GM18517 (cell line): ENCODE measurements at regions not wholly inside any gene's neighbourhood (a gene's known extent, or its start where the extent isn't known, plus 50 kb on each side); places are given as distances from the start of the nearest gene placed in this dataset.
"Not testable (repeated sequence)": the region's sequence is repeated elsewhere in the genome, so short reads cannot be mapped to it uniquely, and the experiment has no call there.

Experiments used
- ATAC-seq: cut with Tn5 transposase; IDR thresholded peaks from one replicate; pipeline ENCODE4 v1.9.1; 2021; ENCODE audit warnings: mild to moderate bottlenecking, moderate library complexity; ENCODE audit not compliant: unreplicated experiment

DNA sequence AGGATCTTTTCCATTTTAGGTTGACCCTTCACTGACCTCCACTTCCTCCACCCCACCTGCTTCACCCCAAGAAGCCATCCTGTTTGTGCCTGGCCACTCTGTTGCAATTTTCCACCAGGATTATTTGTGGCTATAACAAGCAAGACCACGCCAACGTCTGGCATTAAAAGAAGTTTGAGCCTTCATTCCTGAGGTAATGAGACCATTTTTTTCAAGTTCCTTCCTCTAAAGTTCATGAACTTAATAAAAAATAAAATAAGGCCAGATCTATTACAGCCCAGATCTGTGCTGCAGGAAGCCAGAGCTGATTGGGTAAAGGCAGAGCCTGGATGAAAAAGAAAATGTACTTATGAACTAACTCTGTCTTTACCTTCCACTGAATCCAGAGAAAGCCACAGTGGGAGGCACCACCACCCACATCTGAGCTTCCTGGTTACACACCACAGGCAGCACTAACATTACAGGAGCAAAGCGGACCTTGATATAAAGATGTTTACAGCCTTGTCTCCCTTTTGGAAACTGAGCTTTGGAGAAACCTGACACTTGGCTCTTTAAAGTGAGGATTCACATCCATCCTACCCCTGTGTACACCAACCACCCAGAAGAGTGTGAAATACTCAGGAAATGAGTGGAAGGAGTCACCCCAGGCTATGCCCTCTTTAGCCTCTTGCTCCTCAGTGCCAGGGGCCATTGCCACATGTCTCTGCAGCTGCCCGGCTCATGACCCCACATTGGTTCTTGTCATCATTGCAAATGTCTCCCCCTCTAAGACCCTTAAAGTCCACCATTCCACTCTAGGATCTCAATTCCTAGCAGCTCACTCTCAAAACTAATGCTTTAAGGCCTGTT is 293.6 kb downstream of the PLPP3 start:
- no peak for ATAC-seq

DNA sequence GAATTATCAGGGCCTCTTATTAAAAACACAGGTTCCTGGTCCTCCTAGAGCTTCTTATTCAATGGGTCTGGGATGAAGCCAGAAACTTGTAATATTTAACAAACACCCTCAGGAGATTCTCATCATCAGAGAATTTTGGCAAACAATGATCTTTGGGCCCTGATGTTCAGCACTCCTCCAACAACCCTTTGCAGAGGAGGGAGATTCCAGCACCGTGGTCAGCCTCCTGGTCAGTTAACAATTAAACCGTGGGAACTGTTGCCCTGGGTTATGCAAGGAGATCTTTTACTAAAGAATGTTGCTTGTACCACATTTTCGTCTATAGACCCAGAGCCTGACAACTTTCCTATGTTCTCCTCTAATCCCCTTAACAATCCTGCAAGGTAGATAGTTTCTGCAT is 294.4 kb downstream of the PLPP3 start:
- ATAC-seq, result no peak

- no peak for ATAC-seq
Observed at GRCh38 chr1:56278061-56278460, 301.3 kb downstream of the PLPP3 start.

DNA sequence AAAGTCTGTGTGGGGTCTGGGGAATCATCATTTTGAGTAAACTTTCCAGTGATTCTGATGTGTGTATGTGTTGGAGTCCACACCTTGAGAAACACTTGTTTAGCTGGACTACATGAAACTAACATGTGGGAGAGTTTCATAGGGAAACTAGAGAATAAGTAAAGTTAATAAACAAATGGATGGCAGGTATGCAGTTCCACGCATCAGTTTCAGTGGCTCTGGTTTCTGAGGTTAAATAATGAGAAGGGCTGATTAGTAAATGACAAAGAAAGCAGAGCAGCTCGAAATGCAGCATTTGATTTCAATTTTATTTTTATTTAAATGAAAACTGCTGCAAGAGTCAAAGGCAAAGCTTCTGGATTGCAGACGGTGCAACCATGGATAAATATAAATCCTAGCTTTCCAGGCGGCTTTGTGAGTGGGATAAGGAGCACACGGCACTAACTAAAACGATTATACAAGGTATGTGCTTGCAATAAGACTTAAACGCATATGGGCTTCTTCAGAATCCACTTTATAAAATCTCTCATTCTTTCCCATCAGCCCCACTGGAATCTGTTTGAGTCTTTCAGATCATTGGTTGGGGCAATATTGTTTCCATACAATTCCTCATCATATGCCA is 310.7 kb downstream of the PLPP3 start:
- no peak for ATAC-seq

- no peak for ATAC-seq
Observed at GRCh38 chr1:56267611-56268010, 311.8 kb downstream of the PLPP3 start.

DNA sequence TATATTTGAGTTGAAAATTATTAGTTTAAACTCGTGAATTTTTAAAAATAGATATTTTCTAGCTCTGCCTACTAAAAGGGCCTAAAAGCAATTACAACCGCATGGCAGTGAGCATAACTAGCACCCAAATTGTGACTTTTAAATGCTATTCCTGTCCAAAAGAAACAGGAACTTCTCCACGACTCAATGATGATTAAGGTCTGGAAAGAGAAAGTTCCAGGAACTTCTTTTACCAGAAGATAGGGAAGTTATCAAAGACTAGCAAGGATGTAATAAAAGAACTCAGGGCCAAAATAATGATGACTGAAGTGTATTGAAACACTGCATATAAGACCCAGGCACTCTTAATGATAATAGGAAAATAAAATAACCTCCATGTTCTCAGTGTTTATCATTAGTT is 313.0 kb downstream of the PLPP3 start:
- no peak for ATAC-seq

- ATAC-seq, result no peak
Observed at GRCh38 chr1:56265216-56265615, 314.1 kb downstream of the PLPP3 start.

DNA sequence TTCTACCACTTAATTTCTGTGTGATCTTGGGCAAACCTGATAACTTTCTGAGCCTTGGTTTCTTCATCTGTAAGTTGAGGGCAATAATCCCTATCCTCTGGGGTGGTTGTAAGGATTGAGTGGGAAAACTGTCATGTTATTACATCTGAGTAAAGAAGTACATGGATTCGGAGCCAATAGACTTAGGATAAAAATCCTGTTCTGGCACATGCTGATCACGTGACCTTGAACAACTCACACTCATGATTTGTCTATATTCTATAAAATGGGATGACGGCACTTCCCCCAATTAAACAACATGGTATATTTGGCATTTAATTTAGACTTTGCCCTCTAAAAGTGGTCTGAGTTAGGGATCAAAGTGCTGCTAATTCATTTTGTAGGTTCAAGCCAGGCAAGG is 315.5 kb downstream of the PLPP3 start:
- ATAC-seq, result no peak

DNA sequence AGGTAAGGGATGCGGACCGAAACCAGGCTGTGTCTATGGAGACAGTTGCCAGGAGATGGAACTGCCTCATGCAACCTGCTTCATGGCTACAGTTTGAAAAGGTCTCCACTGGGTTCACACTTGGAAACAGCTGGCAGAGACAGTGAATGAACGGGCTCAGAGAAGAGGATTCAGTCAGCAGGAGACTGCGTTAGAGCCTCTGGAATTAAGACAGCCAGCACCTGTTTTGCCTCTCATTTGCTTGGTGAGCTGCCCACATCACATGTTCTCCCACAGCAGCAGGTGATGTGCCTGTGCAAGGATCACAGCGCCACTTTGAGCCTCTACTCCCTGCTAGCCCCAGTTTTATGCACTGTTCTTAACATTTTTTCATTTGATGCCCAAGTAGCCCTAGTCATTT is 321.0 kb downstream of the PLPP3 start:
- no peak for ATAC-seq

DNA sequence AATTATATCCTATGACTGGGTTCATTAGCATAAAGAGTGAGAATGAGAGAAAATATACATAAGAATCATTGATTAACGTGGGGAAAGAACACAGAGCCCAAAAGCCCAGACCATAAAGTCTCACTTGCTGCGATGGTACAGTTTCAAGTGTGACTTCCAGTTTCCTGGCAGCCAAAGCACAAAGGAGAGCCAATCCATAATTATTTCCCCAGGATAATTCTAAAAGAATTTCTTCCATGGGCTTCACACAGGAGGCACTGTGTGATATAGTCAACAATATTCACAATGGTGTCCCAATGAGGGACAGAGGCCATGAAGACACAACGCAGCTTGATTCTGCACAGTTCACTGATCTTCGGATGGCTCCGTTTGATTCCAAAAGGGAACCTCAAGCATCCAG is 321.6 kb downstream of the PLPP3 start:
- ATAC-seq, result no peak

GRCh38 chr1:56256153-56257000 is 323.0 kb downstream of the PLPP3 start:
- ATAC-seq, result no peak

GRCh38 chr1:56255516-56256152 is 323.7 kb downstream of the PLPP3 start:
- ATAC-seq, result no peak

DNA sequence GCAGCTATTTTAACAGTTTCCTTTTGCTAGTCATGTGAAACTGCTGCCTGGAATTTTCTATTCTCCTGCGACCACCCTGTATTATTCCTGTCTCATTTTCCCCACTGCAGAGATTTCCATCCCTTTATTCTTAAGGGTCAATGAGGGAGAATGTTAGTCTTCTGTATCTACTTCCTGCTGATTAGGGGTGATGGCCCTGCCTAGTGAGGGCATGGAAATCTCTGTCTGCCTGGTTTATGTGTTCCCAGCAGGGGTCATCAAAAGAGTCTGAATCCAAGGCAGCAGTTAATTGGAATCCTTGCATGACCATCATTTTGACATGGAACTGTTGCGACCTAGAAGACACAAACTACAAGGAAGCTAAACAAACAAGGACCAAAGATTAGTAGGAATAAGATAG is 325.2 kb downstream of the PLPP3 start:
- ATAC-seq, result no peak

GRCh38 chr1:56250809-56251208 is 328.6 kb downstream of the PLPP3 start:
- no peak for ATAC-seq

GRCh38 chr1:56249234-56249633 is 330.1 kb downstream of the PLPP3 start:
- no peak for ATAC-seq

- ATAC-seq, result no peak
Observed at GRCh38 chr1:56248138-56248537, 331.2 kb downstream of the PLPP3 start.

DNA sequence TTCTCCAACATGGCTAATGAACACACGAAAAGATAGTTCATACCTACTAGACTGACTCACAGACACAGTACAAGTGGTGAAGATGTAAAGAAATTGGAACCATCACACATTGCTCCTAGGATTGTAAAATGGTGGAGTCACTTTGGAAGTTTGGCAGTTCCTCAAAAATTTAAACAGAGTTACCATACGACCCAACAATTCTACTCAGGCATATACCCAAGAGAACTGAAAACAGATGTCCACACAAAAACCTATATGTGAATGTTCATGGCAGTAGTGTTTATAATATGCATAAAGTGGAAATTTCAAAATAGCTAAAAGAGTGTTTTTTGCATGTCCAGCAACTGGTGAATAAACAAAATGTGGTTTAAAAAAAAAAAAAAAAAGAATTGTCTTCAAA is 332.6 kb downstream of the PLPP3 start:
- not testable (repeated sequence) for ATAC-seq

DNA sequence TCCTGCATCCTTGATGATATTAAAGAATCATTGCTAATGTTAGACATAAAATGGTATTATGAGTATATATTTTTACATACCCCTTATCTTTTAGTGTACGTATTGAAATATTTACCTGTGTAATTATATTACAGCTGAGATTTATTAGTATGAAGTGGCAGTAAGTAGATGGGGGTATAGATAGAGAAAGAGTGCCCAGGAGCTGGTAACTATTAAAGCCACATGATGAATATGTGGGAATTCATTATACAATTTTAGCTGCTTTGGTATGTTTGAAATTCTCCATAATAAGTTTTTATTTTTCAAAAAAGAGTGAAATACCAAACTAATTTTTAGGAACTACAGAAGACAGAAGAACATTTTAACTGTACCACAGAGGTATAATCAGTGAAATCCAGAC is 339.0 kb downstream of the PLPP3 start:
- ATAC-seq, result no peak

DNA sequence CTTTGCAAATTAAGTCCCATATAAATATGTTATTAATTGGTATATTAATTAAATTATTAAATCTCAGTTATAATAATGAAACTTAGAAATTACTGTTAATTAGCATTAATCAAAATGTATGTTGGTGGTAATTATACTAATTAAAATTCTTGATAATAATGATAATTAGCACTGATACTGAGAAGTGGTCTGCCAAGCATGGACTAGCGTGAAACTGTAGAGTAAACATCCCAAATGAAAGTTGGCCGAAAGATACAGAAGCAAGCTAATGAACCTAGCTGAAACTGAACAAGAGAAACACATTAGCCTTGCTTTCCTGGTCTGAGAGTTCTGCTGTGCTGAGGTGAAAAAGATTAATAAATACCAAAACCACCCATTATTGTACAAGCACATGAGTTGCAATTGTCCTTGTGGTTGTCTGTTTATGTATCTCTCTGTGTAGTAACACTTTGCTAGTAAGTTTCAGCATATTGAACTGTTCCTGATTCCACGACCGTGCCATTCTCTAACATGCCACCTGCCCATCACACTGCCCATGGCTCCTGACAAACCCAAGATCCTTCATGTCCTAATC is 341.8 kb downstream of the PLPP3 start:
- ATAC-seq, result no peak

GRCh38 chr1:56236688-56237087 is 342.7 kb downstream of the PLPP3 start:
- no peak for ATAC-seq
